Right lobe of liver (tissue), 4 donors: ENCODE measurements at regions not wholly inside any gene's neighbourhood (a gene's known extent, or its start where the extent isn't known, plus 50 kb on each side); places are given as distances from the start of the nearest gene placed in this dataset.

ENCODE experiments used
- CTCF ChIP-seq, 4 donors: fragments of 200-600 bp in 3 of 4; fragments of 450-650 bp in 1 of 4; IDR thresholded peaks; one replicate each; pipeline versions ENCODE4 v1.5.1 to v1.8.0; 2016 to 2022; ENCODE audit warnings: antibody characterized with exemption in 4 of 4, mild to moderate bottlenecking in 2 of 4
- POLR2A ChIP-seq: fragments of 450-650 bp; IDR thresholded peaks from one replicate; pipeline ENCODE4 v1.6.1; 2017; ENCODE audit warnings: antibody characterized with exemption, mild to moderate bottlenecking
- donor health status: DM: no; HTN: no; CAD: no.
- donor health status: DM: no; HTN: no; CAD: no.
- donor health status: DM: no; HTN: yes; CAD: no.

GRCh38 chr16:17590711-17591654 is 120.2 kb upstream of the XYLT1 start:
- no peak for TF ChIP-seq CTCF (IDR thresholded peaks at IDR 0.05)
- TF ChIP-seq POLR2A: no peak
